GM18873 (cell line): ENCODE measurements at regions not wholly inside any gene's neighbourhood (a gene's known extent, or its start where the extent isn't known, plus 50 kb on each side); places are given as distances from the start of the nearest gene placed in this dataset.

ENCODE experiments used
- ATAC-seq: cut with Tn5 transposase; IDR thresholded peaks from one replicate; pipeline ENCODE4 v1.9.1; 2021; ENCODE audit warnings: mild to moderate bottlenecking, moderate library complexity, moderate number of reproducible peaks; ENCODE audit not compliant: unreplicated experiment, low FRiP score

DNA sequence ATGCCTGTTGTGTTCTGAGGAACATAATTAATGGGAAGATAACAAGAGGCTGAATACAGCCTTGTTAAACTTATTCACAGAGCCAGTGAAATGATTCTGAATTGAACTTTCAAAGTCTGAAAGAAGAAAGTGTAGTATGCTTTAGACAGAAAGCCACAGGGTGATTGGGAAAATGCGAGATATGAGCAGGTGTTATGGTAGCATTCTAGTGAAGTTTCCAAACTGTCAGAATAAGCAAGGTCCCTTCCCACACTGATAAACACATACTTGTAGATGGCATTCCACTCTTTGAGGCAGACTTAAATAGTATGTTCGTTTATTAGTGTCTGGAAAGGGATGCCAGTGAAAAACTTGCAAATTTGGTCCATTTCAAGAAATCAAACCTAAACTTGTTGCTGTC lies 70.5 kb upstream of the ITPRID2 start:
- no peak for ATAC-seq

DNA sequence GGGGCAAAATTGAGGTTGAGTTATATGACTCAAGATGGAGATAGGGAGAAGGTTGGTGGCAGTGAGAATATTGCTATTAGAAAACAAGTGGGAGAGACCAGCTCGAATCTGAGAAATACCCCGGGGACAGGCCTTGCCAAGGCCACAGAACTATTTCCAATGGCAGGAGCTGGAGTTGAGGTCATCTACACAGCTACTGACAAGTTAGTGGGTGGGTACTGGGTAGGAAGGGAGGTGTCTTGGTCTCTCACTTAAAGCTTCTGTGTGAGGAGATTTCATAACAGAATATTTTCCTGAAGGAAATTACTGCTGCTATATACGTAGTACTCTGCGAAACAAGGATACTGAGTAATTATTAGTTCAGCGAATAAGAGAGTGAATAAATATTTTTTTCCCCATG lies 69.4 kb upstream of the ITPRID2 start:
- no peak for ATAC-seq

DNA sequence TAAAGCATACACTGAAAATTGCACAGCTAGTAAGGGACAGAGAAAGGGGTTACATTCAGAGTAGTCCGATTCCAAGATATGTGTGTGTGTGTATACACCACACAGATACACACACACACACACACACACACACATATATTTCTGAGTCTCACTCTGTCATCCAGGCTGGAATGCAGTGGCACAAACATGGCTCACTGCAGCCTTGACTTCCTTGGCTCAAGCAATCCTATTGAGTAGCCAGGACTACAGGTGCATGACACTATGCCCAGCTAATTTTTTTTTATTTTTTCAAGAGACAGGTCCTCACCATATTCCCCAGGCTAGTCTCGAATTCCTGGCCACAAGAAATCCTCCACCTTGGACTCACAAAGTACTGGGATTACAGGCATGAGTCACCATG lies 68.1 kb upstream of the ITPRID2 start:
- ATAC-seq, result no peak

DNA sequence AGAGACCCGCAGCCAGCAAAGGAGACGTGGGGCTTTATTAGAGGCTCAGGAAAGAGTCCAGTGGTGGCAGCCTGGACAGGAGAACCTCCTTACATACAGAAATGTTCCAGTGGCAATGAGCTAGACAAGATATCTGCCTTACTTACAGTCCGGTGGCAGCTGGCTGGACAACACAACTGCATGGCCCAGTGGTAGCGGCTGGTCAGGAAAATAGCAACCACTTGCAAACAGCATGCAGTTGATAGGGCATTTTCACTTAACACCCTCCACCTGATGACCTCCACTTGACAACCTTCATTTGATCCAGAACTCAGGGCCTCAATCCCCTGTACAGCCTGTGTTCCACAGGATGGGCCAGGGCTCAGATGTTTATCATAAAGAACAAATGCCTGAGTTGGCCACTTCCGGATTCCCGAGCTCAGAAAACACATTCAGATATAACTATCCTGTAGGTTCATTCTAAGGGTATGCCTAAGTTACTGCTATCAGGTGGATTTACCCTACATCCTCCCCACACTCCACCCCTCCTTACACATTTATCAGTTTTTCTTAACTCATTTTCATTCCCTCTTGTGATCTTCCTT lies 63.3 kb upstream of the ITPRID2 start:
- no peak for ATAC-seq

DNA sequence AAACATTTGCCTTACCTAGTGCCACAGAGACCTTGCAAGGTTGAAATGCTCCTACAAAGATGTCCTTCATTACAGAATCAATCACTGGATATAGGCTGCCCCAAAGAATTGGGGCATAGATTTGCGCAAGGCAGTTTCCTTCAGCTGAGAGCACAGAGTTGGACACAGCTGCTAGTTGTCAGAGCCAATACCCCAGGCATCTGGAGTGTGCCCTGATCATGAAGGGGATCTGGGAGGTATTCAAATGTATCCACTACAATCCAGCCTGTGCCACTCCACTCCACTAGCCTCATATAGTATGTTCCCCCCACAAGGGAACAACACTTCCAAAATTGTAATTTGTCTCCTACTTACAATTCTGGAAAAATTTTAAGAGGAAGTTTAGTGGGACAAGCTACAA lies 62.3 kb upstream of the ITPRID2 start:
- ATAC-seq, result no peak

DNA sequence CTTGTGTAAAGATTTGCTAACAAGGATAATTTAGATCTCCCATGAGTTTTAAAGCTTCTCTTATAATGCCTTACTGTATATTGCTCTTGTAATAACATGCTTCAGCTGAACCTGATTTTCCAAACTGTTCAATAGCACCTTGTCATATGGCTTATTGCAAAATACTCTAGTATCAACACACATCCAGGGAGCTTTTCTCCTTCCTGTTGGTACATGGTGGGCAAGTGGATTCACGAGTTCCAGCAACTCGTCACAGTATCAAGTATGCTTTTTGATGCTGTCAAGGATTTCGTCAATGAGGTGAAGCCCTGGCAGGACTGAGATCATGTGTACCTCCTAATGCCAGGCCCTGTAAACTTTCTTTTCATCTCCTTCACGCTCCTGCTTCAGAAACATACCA lies 59.5 kb upstream of the ITPRID2 start:
- no peak for ATAC-seq

DNA sequence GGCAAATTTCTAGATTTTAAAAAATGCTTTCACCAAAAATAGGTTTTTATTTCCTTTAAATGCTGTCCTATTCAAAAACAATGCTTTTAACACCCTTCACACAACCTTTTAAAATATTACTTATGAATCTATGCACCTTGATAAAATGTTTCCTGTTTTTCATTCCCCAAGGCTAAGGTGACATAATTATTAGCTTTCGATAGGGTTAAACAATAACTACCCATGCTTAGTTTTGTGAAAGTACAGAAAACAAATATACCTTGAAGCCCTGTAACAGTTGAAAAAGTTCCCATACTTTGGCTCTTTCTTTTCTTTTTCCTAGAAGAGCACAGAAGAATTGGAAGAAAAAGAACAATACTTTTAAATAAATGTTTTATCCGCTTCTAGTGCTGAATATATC lies 54.9 kb upstream of the ITPRID2 start:
- no peak for ATAC-seq

DNA sequence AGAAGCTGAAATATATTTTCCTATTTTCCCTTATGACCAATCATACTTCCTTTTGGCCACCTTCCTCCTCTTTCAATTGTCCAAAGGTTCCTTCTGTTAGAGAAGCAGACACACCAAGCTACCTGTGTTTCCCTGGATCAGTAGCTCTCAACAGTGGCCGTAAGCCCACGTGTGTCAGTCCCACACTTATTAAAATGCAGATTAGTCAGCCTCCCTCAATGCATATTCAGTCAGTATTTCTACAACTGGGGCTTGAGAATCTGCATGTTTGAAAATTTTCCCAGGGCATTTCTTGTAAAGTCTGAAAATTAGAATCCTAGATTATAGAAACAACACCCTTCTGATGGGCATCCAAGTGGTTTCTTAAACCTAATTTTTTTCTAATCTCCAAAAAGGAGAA lies 54.0 kb upstream of the ITPRID2 start:
- no peak for ATAC-seq

DNA sequence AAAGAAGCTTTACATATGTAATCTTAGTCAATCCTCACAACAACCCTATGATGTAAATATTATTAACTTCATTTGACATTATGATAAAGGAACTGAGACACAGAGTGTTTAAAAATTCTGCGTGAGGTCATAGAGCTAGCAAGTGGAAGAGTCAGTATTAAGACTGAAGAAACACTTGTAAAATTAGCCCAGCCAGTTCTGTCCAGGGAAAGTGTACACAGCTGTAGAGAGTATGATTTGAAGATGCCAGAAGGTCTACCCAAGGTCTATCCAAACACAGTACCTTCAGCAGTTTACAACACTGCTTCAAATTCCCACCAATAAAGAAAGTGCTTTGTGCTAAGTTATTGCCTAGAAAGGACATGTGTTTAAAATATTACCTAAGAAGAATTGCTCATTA lies 51.7 kb upstream of the ITPRID2 start:
- no peak for ATAC-seq

DNA sequence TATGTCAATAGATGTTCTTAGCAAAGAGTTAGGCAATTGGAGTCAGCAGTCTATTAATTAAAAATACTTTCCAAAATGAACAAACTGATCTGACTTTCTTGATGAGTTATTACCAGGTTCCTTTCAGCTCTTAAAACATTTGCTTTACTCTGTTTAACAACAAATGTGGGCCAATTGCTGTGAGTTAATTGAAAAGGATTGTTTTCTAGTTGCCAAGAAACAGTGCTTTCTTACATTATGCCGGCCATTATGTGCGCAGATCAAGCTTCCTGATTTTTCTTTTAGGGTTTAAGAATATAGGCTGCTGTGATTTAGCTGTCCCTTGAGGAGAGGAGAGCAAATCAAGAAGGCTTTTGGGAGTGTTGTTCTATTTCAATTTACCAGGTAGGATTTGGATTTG lies 50.5 kb upstream of the ITPRID2 start:
- no peak for ATAC-seq
